Stimulated activated CD8-positive, alpha-beta memory T cell treated with anti-CD3 and anti-CD28 coated beads, Interleukin-4, amount 100 ng/mL, for 24 hours (primary cell): ENCODE measurements at regions not wholly inside any gene's neighbourhood (a gene's known extent, or its start where the extent isn't known, plus 50 kb on each side); places are given as distances from the start of the nearest gene placed in this dataset.
"Not testable (repeated sequence)": the region's sequence is repeated elsewhere in the genome, so short reads cannot be mapped to it uniquely, and the experiment has no call there.

Source experiments
- DNase-seq: peaks from one replicate; pipeline ENCODE4 v3.0.0-alpha.2; 2020; ENCODE audit warnings: low read depth

GRCh38 chr16:86216591-86216990, 293.7 kb upstream of the FOXF1 start:
- no peak for DNase-seq

- DNase-seq = no peak
Measured at GRCh38 chr16:86217001-86217890, 293.1 kb upstream of the FOXF1 start.

GRCh38 chr16:86217891-86218270, 292.4 kb upstream of the FOXF1 start:
- no peak for DNase-seq

DNA sequence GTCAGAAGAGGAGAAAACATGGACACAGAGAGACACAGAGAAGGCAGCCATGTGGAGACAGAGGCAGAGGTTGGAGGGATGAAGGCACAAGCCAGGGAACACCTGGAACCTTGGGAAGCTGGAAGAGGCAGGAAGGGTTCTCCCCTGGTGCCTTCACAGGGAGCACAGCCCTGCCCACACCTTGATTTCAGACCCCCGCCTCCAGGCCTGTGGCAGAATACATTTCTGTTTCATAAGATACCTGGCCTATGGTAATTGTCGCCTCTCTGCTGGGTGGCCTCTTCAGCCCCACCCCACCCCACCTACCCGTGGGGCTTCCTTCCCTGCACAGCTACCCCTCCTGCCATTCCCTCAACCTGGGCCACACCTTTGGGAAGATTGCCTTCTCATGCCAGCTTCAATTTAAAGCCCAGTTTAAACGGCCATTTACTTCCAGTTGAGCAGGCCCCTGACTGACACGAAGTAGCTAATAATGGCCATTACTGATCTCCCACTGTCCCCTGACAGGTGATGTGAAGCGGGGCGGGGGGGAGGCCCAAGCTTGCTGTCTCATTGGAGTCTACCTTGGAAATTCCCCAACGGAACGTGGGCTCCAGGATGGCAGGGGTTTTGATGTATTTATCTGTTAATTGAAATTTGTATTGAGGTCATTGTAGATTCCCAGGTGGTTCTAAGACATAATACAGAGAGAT, 291.7 kb upstream of the FOXF1 start:
- DNase-seq = no peak

DNA sequence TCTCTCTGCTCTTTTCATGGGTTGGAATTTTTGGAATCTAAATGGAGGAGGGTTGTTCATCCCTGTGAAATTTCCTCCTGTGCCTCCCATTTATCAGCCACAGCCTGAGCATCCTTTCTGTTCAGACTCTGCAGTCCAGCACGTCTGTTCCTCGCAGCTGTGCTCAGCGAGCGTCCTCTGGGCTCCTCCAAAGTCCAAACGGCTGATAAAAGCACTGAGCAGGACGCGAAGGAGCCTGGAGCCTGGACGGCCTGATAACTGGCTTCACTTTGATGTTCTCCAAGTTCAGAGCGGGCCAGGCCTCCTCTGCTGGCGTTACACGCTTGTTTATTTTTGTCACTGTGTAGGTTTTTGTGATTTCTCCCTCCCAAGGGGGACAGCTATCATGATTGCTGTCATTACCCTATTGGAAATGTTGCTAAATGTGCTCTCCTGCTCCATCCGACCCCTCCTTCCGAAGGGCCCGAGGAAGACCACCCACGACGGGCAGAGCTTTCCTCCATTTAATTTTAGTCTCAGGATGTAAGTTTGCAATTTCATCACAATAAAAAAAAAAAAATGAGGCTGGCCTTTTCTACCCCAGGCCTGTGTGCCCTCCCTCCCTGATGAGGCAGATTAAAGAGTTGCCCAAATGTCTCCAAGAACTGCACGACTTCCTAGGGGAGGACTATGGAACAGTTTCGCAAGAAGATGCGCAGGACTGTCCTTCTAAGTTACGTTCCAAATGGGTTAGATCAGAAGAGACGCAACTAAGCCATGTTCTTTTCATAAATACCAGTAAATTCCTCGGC, 290.5 kb upstream of the FOXF1 start:
- DNase-seq = no peak

DNA sequence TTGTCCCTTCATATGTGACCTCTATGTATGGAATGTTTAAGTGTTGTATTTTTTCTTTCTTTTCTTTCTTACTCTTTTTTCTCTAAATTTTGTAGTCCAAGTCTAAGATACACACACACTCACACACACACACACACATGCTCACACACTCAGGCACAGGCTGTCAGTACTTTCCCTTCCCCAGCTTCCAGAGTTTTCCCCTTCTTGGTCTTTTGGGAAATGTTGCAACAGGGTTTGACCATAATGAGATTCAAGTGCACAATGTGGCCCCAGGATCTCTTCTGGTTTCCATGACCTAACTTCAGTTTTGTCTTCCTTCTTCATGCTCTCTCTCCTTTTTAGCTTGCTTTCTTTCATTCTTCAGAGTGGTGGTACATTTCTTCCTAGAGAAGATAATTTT, 289.8 kb upstream of the FOXF1 start:
- no peak for DNase-seq

GRCh38 chr16:86221085-86221484, 289.2 kb upstream of the FOXF1 start:
- DNase-seq = no peak

DNA sequence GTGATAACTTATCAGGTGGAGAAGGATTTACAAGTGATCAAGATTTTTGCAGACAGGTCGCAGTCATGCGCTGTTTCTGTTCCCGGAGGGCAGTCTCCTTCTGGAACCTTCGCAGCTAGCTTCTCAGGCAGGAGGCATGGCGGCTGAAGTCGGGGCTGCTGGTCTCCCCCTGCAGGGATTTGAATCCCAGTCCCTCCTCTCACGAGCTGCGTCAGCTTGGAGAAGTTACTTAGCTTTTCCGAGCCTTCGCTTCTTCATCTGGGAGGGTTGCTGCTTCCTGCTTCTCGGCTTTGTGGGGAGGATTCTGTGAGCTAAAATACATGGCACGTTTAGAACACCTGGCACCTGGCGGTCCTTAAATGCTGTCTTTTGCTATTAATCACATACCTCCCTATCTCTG, 287.8 kb upstream of the FOXF1 start:
- DNase-seq = no peak

DNA sequence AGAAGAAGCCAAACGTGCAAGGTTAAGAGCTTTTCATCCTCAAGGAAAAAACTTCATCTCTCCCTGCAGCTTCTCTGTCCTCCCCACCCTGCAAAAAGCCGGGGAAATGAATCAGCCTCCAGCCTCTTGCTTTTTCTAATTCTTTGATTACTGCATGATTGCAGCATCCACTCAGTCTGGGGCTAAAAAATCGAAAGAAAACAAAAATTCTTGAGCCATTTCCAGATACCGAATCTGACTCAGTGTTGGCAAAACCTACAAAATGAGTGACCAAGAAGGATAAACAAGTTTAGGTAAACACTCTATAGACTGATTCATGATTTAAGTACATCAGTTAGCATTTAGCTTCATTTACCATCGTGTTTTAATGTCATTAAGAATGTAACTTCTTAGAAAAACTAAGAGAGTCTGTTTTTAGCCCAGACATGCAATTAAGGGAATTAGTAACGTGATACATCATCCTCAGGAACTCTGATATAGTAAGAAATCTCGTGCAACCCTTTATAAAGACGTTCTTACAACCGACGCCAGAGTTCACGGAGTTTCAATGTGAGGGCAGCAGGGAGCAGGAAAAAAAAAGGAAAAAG, 287.3 kb upstream of the FOXF1 start:
- no peak for DNase-seq

GRCh38 chr16:86224126-86224525, 286.2 kb upstream of the FOXF1 start:
- no peak for DNase-seq

GRCh38 chr16:86224629-86225028, 285.7 kb upstream of the FOXF1 start:
- DNase-seq = no peak

DNA sequence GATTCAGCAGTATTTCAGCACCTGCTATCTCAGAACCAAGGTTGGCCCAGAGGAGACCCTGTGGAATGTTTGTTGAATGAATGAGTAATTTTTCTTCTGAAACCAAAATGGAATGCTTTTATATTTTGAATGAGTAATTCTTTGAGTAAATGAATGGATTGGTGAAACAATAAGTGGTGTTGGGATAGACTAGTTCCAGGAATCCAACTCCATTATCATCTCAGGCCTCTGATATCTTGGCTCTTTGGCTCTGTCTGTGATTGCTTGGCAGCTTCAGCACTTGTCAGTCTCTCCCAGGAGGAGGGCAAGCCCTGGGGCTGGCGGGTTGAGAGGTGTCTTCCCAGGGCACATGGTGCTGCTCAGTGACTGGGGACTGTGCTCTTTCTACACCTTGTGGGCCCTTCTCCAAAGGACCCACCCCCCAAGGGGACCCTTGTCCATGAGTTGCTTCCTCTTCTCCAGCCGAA, 284.4 kb upstream of the FOXF1 start:
- no peak for DNase-seq

GRCh38 chr16:86227041-86227440, 283.3 kb upstream of the FOXF1 start:
- no peak for DNase-seq

- no peak for DNase-seq
Measured at GRCh38 chr16:86227801-86228200, 282.5 kb upstream of the FOXF1 start.

GRCh38 chr16:86228713-86229112, 281.6 kb upstream of the FOXF1 start:
- no peak for DNase-seq

DNA sequence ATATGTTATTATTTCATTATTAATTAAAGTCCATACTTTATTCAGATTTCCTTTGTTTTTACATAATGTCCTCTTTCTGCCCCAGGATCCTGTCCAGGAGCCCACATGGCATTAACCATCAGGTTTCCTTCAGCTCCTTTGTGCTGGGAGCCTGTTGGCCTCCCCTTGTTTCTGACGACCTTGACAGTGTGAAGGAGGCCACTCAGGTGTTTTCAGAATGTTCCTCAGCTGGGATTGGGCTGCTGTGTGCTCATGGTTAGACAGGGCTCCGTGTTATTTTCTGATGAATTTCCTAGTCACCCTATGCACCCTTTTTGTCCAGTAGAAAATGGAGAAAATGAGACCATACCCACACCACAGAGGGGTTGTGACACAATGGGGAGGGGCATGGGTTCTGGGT, 281.0 kb upstream of the FOXF1 start:
- no peak for DNase-seq

DNA sequence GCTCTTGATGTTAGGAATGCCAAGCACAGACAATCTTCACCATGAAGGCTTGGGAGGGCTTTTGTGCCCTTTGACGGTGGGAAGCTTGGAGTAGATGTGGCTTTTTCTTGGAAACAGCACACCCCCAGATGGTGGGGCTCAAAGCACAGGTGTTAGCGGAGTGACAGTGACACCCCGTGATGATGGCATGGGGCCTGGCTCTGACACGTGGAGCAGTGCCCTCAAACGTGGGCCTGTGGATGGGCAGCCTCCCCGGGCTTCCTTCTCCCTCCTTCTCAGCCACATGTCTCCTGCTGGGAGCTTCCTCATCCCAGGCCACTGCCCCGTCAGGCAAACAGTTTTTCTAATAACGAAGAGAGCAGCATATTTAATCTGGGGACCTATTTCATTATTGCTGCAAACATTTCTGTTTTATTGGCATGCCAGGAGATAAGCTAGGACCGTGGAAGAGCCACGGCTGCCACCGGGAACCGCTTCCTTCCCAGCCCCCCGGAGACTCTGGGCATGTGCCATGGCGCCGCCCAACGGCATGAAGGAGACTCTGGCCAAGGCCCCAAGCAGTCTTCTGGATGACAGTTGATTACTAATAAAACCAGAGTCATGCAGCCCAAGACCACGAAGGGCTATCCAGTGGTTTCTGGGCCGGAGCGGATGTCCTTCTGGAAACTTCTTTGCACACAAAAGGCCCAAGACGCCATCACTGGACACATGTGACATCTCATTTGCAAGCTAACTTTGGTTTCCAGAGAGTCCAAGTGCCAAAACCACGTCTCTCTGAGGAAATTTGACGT, 280.3 kb upstream of the FOXF1 start:
- no peak for DNase-seq

DNA sequence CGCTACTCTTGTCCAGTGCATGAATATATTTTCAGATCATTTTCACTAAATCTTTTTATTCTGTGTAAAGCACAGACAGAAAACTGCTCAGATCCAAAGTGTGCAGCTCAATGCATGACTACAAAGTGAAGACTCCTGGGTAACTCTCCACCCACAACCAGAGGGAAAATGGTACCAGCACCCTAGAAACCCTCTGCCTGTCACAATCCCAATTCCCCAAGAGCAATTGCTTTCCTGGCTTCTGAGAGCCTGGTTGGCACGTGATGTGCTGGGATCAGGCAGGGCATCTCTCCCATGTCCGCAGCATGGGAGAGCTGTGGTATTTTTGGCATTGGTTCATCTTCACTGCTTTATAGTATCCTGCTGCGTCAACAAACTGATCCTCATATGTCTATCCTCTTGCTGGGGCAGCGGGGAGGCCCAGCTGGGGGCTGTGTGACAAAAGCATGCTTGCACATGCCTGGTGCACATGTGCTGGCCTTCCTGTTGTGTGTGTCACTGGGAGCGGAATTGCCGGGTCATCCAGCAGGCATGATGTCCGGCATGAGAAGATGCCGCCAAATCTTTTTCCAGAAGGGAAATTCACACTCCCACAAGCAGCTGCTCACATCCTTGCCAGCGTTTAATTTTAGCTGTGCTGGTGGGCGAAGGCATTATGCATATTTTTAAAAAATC, 278.9 kb upstream of the FOXF1 start:
- no peak for DNase-seq

DNA sequence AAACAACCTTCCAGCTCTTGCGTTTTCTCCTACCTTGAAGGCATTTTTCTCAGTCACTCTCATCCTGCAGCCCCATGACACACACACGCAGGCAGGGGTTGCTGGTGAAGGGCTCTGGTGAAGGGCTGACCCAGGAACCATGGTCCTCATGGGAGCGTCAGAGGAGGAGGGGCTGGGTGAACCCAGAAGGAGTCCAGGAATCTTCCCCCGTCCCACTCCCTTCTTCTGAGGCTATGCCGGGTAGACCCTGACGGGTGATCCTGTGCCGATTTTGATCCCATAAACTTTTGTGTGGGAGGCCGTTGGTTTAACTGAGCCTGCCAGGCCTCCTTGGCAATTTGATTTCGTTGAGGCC, 278.4 kb upstream of the FOXF1 start:
- DNase-seq = no peak

DNA sequence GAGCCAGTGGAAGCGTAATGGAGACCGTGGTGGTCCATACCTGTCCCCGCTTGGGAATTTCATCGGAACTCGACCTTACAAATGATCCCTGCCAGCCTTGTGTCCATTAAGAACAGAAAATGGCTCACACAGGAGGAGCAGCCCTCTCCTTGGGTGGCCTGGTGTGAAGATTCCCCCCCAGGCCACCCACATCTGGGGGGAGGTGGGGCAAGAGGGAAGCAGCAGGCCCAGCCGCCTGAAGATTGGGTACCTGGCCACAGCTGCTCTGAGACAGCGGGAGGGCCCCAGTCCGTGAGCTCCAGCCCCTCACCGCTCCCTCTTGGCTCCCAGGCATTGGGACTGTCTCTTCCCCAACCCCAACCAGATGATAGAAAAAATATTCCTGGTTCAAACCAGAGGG, 277.8 kb upstream of the FOXF1 start:
- no peak for DNase-seq

- DNase-seq = not testable (repeated sequence)
Measured at GRCh38 chr16:86233506-86233905, 276.8 kb upstream of the FOXF1 start.
